ENCODE measurements at regions not wholly inside any gene's neighbourhood (a gene's known extent, or its start where the extent isn't known, plus 50 kb on each side); places are given as distances from the start of the nearest gene placed in this dataset.

DNA sequence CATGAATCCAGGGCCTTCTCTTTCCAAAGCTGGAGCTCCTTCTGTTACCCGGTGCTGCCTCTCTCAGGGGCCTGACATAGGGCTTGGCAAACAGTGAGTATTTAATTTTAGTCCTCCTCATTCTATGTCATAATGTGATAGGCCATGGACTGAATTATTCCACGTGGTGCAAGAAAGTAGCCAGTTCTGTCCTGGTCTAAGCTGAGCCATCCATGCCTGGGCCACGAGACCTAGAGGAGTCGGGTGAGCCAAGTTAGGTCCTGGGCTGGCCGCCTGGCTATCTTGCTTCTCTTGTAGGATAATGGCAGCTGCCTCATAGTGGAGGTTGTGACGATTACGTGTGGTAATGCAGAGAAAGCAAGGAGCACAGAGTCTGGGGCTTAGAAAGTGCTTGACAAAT, 170.6 kb downstream of the FAM43A start:
- no peak overlapping the region for H3K4me3 ChIP-seq (ENCODE audit: low read depth, low read length)
- TF ChIP-seq, protein P1, sequence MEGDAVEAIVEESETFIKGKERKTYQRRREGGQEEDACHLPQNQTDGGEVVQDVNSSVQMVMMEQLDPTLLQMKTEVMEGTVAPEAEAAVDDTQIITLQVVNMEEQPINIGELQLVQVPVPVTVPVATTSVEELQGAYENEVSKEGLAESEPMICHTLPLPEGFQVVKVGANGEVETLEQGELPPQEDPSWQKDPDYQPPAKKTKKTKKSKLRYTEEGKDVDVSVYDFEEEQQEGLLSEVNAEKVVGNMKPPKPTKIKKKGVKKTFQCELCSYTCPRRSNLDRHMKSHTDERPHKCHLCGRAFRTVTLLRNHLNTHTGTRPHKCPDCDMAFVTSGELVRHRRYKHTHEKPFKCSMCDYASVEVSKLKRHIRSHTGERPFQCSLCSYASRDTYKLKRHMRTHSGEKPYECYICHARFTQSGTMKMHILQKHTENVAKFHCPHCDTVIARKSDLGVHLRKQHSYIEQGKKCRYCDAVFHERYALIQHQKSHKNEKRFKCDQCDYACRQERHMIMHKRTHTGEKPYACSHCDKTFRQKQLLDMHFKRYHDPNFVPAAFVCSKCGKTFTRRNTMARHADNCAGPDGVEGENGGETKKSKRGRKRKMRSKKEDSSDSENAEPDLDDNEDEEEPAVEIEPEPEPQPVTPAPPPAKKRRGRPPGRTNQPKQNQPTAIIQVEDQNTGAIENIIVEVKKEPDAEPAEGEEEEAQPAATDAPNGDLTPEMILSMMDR (IDR thresholded peaks at IDR 0.05; ENCODE audit: insufficient read depth, low read length), result no peak
- DNase-seq (ENCODE audit: low read depth), result peak; percentile 50

- TF ChIP-seq, protein P1 (IDR thresholded peaks at IDR 0.05; ENCODE audit: insufficient read depth, low read length), result no peak
- DNase-seq (ENCODE audit: low read depth), result no peak
- no peak overlapping the region for H3K4me3 ChIP-seq (ENCODE audit: low read depth, low read length)
Measured at GRCh38 chr3:194857469-194858113, 171.9 kb downstream of the FAM43A start.

DNA sequence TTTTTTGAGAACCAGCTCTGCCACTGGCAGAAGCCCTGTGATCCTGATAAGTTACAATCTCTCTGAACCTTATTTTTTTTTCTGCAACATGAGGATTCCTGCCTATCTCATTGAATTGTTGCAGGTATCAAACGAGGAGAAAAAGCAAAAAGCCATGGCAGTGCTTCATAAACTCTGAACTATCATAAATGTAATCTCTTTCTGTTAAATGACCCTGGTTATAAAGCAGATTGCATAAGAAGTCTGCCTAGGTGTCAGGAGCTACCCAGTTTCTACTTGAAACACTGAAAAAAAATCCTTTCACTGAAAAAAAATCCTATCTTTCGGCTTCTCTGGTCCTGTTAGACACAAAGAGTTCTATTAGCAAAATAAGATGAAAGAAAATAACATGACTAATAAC, 172.7 kb downstream of the FAM43A start:
- TF ChIP-seq, protein P1 (IDR thresholded peaks at IDR 0.05; ENCODE audit: insufficient read depth, low read length), result no peak
- DNase-seq (ENCODE audit: low read depth), result no peak
- no peak overlapping the region for H3K4me3 ChIP-seq (ENCODE audit: low read depth, low read length)

- no peak overlapping the region for H3K4me3 ChIP-seq (ENCODE audit: low read depth, low read length)
- no peak for DNase-seq (ENCODE audit: low read depth)
- TF ChIP-seq, protein P1 (IDR thresholded peaks at IDR 0.05; ENCODE audit: insufficient read depth, low read length), result no peak
Measured at GRCh38 chr3:194860725-194861124, 175.0 kb downstream of the FAM43A start.

GRCh38 chr3:194861375-194861774, 175.7 kb downstream of the FAM43A start:
- TF ChIP-seq, protein P1 (IDR thresholded peaks at IDR 0.05; ENCODE audit: insufficient read depth, low read length), result no peak
- H3K4me3 ChIP-seq (ENCODE audit: low read depth, low read length), result no peak overlapping the region
- no peak for DNase-seq (ENCODE audit: low read depth)

GRCh38 chr3:194865061-194865460, 179.4 kb downstream of the FAM43A start:
- TF ChIP-seq, protein P1 (IDR thresholded peaks at IDR 0.05; ENCODE audit: insufficient read depth, low read length), result no peak
- no peak overlapping the region for H3K4me3 ChIP-seq (ENCODE audit: low read depth, low read length)
- DNase-seq (ENCODE audit: low read depth), result no peak

GRCh38 chr3:194865615-194866014, 179.9 kb downstream of the FAM43A start:
- no peak overlapping the region for H3K4me3 ChIP-seq (ENCODE audit: low read depth, low read length)
- TF ChIP-seq, protein P1 (IDR thresholded peaks at IDR 0.05; ENCODE audit: insufficient read depth, low read length), result no peak
- DNase-seq (ENCODE audit: low read depth), result no peak
